HFF-Myc (cell line): ENCODE measurements at regions not wholly inside any gene's neighbourhood (a gene's known extent, or its start where the extent isn't known, plus 50 kb on each side); places are given as distances from the start of the nearest gene placed in this dataset.

Source experiments
- DNase-seq: peaks from one replicate; pipeline ENCODE4 v3.0.0-alpha.2; 2011; ENCODE audit warnings: low read depth; ENCODE audit errors: extremely low read depth
- H3K4me3 ChIP-seq: replicated peaks from 2 replicates; pipeline ENCODE4 v1.5.1; 2011; ENCODE audit warnings: low read depth, mild to moderate bottlenecking, control low read depth, low read length
- TF ChIP-seq, protein P1 (sequence below): IDR thresholded peaks from 2 replicates; pipeline ENCODE4 v1.5.1; 2012; ENCODE audit warnings: mild to moderate bottlenecking, low read depth, low read length, control low read depth; ENCODE audit errors: missing control alignments

- TF ChIP-seq, protein P1, sequence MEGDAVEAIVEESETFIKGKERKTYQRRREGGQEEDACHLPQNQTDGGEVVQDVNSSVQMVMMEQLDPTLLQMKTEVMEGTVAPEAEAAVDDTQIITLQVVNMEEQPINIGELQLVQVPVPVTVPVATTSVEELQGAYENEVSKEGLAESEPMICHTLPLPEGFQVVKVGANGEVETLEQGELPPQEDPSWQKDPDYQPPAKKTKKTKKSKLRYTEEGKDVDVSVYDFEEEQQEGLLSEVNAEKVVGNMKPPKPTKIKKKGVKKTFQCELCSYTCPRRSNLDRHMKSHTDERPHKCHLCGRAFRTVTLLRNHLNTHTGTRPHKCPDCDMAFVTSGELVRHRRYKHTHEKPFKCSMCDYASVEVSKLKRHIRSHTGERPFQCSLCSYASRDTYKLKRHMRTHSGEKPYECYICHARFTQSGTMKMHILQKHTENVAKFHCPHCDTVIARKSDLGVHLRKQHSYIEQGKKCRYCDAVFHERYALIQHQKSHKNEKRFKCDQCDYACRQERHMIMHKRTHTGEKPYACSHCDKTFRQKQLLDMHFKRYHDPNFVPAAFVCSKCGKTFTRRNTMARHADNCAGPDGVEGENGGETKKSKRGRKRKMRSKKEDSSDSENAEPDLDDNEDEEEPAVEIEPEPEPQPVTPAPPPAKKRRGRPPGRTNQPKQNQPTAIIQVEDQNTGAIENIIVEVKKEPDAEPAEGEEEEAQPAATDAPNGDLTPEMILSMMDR = no peak
- DNase-seq = no peak
- H3K4me3 ChIP-seq = no peak overlapping the region
Observed at GRCh38 chr1:199719156-199719842, 308.2 kb upstream of the NR5A2 start.

GRCh38 chr1:199720496-199720895 lies 307.0 kb upstream of the NR5A2 start:
- no peak overlapping the region for H3K4me3 ChIP-seq
- TF ChIP-seq, protein P1 = no peak
- DNase-seq = no peak

- TF ChIP-seq, protein P1 = no peak
- no peak overlapping the region for H3K4me3 ChIP-seq
Observed at GRCh38 chr1:199721001-199721400, 306.5 kb upstream of the NR5A2 start.

GRCh38 chr1:199723250-199723956 lies 304.1 kb upstream of the NR5A2 start:
- H3K4me3 ChIP-seq = no peak overlapping the region
- TF ChIP-seq, protein P1 = no peak
- DNase-seq = no peak

More at GRCh38 chr1:199721001-199721400, 306.5 kb upstream of the NR5A2 start:
- DNase-seq = no peak

DNA sequence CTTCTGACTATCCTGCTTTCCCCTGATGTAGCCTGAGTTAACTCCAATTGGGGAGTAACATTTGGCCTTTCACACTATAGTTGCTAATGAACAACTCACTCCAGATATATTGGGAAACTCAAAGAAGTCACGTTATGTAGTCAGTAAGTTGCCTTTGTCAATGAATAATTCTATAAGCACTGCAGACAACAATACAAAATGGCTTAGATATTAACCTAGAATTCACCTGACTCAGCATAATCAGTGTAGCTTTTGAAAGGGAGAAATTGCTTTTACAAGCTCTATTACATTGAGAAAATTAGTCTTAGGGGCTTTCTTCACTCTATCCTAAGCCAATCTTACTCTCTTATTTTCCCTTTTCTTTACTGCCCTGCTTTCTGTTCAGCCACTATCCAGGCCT lies 303.5 kb upstream of the NR5A2 start:
- no peak overlapping the region for H3K4me3 ChIP-seq
- no peak for DNase-seq
- TF ChIP-seq, protein P1 = no peak

DNA sequence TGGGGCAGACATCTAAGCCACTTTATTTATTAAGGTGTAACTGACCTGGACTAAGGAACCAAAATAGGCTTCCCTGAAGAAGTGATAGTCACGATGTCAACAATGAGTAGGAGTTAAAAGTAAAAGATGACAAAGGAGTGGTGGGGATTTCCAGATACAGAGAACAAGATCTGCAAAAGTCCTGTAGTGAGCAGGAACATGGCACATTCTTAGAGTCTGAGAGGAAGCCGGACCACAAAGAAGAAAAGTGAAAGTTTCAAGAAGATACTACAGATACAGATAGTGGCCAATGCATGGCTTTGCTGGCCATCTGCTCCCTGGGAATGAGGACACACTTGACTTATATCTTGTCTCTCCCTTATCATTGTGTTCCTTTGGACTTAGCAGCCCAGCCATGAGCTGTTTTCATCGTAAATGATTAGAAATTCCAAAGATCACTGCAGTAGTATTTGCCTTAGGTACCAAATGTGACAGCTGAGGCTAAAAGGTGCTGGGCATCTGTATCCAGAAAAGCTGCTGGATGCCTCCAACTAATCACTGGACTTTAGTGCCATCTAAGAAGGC lies 302.4 kb upstream of the NR5A2 start:
- DNase-seq = no peak
- TF ChIP-seq, protein P1 = no peak
- no peak overlapping the region for H3K4me3 ChIP-seq
